ENCODE measurements at regions not wholly inside any gene's neighbourhood (a gene's known extent, or its start where the extent isn't known, plus 50 kb on each side); places are given as distances from the start of the nearest gene placed in this dataset.

GRCh38 chr20:22672191-22672590 lies 87.8 kb upstream of the FOXA2 start:
- Histone ChIP-seq H3K4me1 (no peaks in the 10 kb centered on the region), H3K9me3 (no peaks in the 10 kb centered on the region), H3K27ac (no peak overlapping the region), H3K4me3 (no peak overlapping the region), H3K36me3 (no peaks in the 10 kb centered on the region), H3K27me3 (no peaks in the 10 kb centered on the region)
- intact Hi-C loops (cut with DNase I) = no loop called here
- TF ChIP-seq POLR2A (IDR thresholded peaks at IDR 0.05) (no peak), POLR2AphosphoS5 (IDR thresholded peaks at IDR 0.05; ENCODE audit: insufficient read depth in 1 of 2, low read depth in 1 of 2) (no peak), CTCF (IDR thresholded peaks at IDR 0.05) (no peak)
- no peak for DNase-seq (ENCODE audit: extremely low spot score in 2 of 2)

DNA sequence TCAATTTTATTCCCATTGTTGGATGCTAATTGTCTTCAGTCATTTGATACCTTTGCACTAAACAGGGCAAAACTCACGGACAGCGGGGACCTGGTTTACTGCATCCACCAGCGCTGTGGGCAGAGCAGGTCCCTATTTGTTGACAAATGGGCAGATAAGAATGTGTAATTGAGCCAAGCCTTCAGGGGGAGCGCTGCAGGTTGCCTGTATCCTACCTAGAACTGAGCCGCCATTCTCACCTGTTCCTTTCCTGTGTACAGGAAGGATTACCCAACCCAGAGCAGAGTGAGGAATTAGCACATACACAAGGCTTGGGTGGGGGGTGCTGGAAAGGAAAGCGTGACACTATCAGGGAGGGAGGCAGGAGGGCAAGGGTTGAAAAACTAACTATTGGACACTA lies 89.1 kb upstream of the FOXA2 start:
- Histone ChIP-seq H3K4me1 (no peaks in the 10 kb centered on the region), H3K36me3 (no peaks in the 10 kb centered on the region), H3K27me3 (no peaks in the 10 kb centered on the region), H3K27ac (no peak overlapping the region), H3K9me3 (no peaks in the 10 kb centered on the region), H3K4me3 (no peak overlapping the region)
- TF ChIP-seq POLR2AphosphoS5 (IDR thresholded peaks at IDR 0.05; ENCODE audit: insufficient read depth in 1 of 2, low read depth in 1 of 2) (no peak), CTCF (IDR thresholded peaks at IDR 0.05) (no peak), POLR2A (IDR thresholded peaks at IDR 0.05) (no peak)
- peak in 1 of 2 donors; percentile 22 for DNase-seq (ENCODE audit: extremely low spot score in 2 of 2)
- intact Hi-C loops (cut with DNase I) = no loop called here

GRCh38 chr20:22675341-22675740 lies 91.0 kb upstream of the FOXA2 start:
- Histone ChIP-seq H3K4me3 (no peak overlapping the region), H3K27ac (no peak overlapping the region), H3K4me1 (no peaks in the 10 kb centered on the region), H3K27me3 (no peaks in the 10 kb centered on the region), H3K36me3 (no peaks in the 10 kb centered on the region), H3K9me3 (no peaks in the 10 kb centered on the region)
- TF ChIP-seq POLR2AphosphoS5 (IDR thresholded peaks at IDR 0.05; ENCODE audit: insufficient read depth in 1 of 2, low read depth in 1 of 2) (no peak), CTCF (IDR thresholded peaks at IDR 0.05) (no peak), POLR2A (IDR thresholded peaks at IDR 0.05) (no peak)
- peak in 1 of 2 donors; percentile 49 for DNase-seq (ENCODE audit: extremely low spot score in 2 of 2)
- intact Hi-C loops (cut with DNase I) = no loop called here

DNA sequence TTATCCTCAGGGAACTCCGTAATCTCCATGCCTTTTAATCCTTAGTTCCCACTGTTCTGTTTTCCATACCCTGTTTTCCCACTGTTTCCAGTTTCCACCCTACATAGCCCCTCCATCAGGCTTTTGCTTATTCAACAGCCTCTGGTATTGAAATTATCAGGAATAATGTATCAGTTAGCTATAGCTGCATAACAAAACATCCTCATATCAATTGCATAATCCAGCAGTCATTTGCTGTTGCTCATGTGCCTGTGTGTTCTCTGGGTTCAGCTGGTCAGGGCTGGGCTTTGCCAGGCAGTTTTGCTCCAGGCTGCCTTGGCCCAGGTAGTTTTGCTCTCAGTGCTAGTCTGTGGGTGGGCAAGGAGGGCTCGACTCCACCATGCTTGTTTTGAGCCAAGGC lies 94.3 kb upstream of the FOXA2 start:
- Histone ChIP-seq H3K36me3 (no peaks in the 10 kb centered on the region), H3K4me3 (no peak overlapping the region), H3K4me1 (no peaks in the 10 kb centered on the region), H3K27me3 (no peaks in the 10 kb centered on the region), H3K9me3 (no peaks in the 10 kb centered on the region), H3K27ac (no peak overlapping the region)
- intact Hi-C loops (cut with DNase I) = no loop called here
- TF ChIP-seq CTCF (IDR thresholded peaks at IDR 0.05) (no peak), POLR2AphosphoS5 (IDR thresholded peaks at IDR 0.05; ENCODE audit: insufficient read depth in 1 of 2, low read depth in 1 of 2) (no peak), POLR2A (IDR thresholded peaks at IDR 0.05) (no peak)
- DNase-seq (ENCODE audit: extremely low spot score in 2 of 2) = no peak

- Histone ChIP-seq H3K27me3 (no peaks in the 10 kb centered on the region), H3K9me3 (no peaks in the 10 kb centered on the region), H3K36me3 (no peaks in the 10 kb centered on the region), H3K4me3 (no peak overlapping the region), H3K27ac (no peak overlapping the region), H3K4me1 (no peaks in the 10 kb centered on the region)
- TF ChIP-seq POLR2A (IDR thresholded peaks at IDR 0.05) (no peak), CTCF (IDR thresholded peaks at IDR 0.05) (no peak), POLR2AphosphoS5 (IDR thresholded peaks at IDR 0.05; ENCODE audit: insufficient read depth in 1 of 2, low read depth in 1 of 2) (no peak)
- intact Hi-C loops (cut with DNase I) = no loop called here
- DNase-seq (ENCODE audit: extremely low spot score in 2 of 2) = no peak
These were observed 94.8 kb upstream of the FOXA2 start for GRCh38 chr20:22679197-22679596.
